HG02623 (cell line): ENCODE measurements at regions not wholly inside any gene's neighbourhood (a gene's known extent, or its start where the extent isn't known, plus 50 kb on each side); places are given as distances from the start of the nearest gene placed in this dataset.
"Not testable (repeated sequence)": the region's sequence is repeated elsewhere in the genome, so short reads cannot be mapped to it uniquely, and the experiment has no call there.

ENCODE experiments used
- ATAC-seq: cut with Tn5 transposase; IDR thresholded peaks from one replicate; pipeline ENCODE4 v1.9.1; 2021; ENCODE audit warnings: moderate library complexity; ENCODE audit not compliant: unreplicated experiment

- peak; percentile 58 for ATAC-seq
Measured at GRCh38 chr9:63812822-63813221, 1472.2 kb downstream of the FOXD4L5 start.

- not testable (repeated sequence) for ATAC-seq
Measured at GRCh38 chr9:63804205-63804604, 1480.8 kb downstream of the FOXD4L5 start.

- not testable (repeated sequence) for ATAC-seq
Measured at GRCh38 chr9:63794081-63794685, 1490.8 kb downstream of the FOXD4L5 start.

GRCh38 chr9:63787454-63787853 is 1497.6 kb downstream of the FOXD4L5 start:
- not testable (repeated sequence) for ATAC-seq

GRCh38 chr9:63785059-63785458 is 1500.0 kb downstream of the FOXD4L5 start:
- not testable (repeated sequence) for ATAC-seq

- ATAC-seq, result not testable (repeated sequence)
Measured at GRCh38 chr9:63784421-63784820, 1500.6 kb downstream of the FOXD4L5 start.

GRCh38 chr9:63781817-63782439 is 1503.1 kb downstream of the FOXD4L5 start:
- peak; percentile 9 for ATAC-seq

- ATAC-seq, result peak; percentile 100
Measured at GRCh38 chr9:63781390-63781789, 1503.6 kb downstream of the FOXD4L5 start.

GRCh38 chr9:63776220-63776619 is 1508.8 kb downstream of the FOXD4L5 start:
- not testable (repeated sequence) for ATAC-seq

GRCh38 chr9:63775092-63775426 is 1510.0 kb downstream of the FOXD4L5 start:
- not testable (repeated sequence) for ATAC-seq

GRCh38 chr9:63774369-63775091 is 1510.5 kb downstream of the FOXD4L5 start:
- ATAC-seq, result not testable (repeated sequence)

- ATAC-seq, result not testable (repeated sequence)
Measured at GRCh38 chr9:63762230-63762629, 1522.8 kb downstream of the FOXD4L5 start.

GRCh38 chr9:63729021-63729420 is 1556.0 kb downstream of the FOXD4L5 start:
- ATAC-seq, result not testable (repeated sequence)

- no peak for ATAC-seq
Measured at GRCh38 chr9:63728287-63728686, 1556.7 kb downstream of the FOXD4L5 start.

- ATAC-seq, result not testable (repeated sequence)
Measured at GRCh38 chr9:63708285-63708684, 1576.7 kb downstream of the FOXD4L5 start.

- not testable (repeated sequence) for ATAC-seq
Measured at GRCh38 chr9:63704456-63704855, 1580.6 kb downstream of the FOXD4L5 start.

GRCh38 chr9:63703670-63704069 is 1581.3 kb downstream of the FOXD4L5 start:
- not testable (repeated sequence) for ATAC-seq

- ATAC-seq, result not testable (repeated sequence)
Measured at GRCh38 chr9:63703138-63703665, 1581.8 kb downstream of the FOXD4L5 start.
